RWPE2 (cell line): ENCODE measurements at regions not wholly inside any gene's neighbourhood (a gene's known extent, or its start where the extent isn't known, plus 50 kb on each side); places are given as distances from the start of the nearest gene placed in this dataset.

Experiments
- ATAC-seq: fragments of 200-7000 bp; cut with Tn5 transposase; 3 replicates; pipeline ENCODE4 v1.9.1; 2021; ENCODE audit warnings: low read depth
- DNase-seq: peaks from one replicate; pipeline ENCODE4 v3.0.0-alpha.2; 2020; ENCODE audit warnings: low spot score
- H3K27ac ChIP-seq: fragments of 450-650 bp; 2 replicates; pipeline ENCODE4 v1.5.1; 2017; ENCODE audit warnings: mild to moderate bottlenecking; ENCODE audit not compliant: poor library complexity, severe bottlenecking
- H3K27me3 ChIP-seq: fragments of 250-450 bp; sonication (Bioruptor Pico); 2 replicates; pipeline ENCODE4 v1.5.1; 2021; ENCODE audit warnings: mild to moderate bottlenecking, moderate library complexity; ENCODE audit not compliant: insufficient read depth, poor library complexity, severe bottlenecking
- H3K36me3 ChIP-seq: fragments of 250-450 bp; sonication (Bioruptor Pico); 2 replicates; pipeline ENCODE4 v1.5.1; 2020; ENCODE audit warnings: low read depth, mild to moderate bottlenecking, moderate library complexity
- H3K4me1 ChIP-seq: fragments of 250-450 bp; sonication (Bioruptor Pico); 2 replicates; pipeline ENCODE4 v1.5.1; 2021; ENCODE audit warnings: mild to moderate bottlenecking, moderate library complexity; ENCODE audit not compliant: insufficient read depth, poor library complexity, severe bottlenecking
- H3K4me3 ChIP-seq: fragments of 250-450 bp; sonication (Bioruptor Pico); 2 replicates; pipeline ENCODE4 v1.5.1; 2021; ENCODE audit warnings: mild to moderate bottlenecking, moderate library complexity; ENCODE audit not compliant: severe bottlenecking
- H3K9me3 ChIP-seq: fragments of 250-450 bp; sonication (Bioruptor Pico); 2 replicates; pipeline ENCODE4 v1.5.1; 2021; ENCODE audit warnings: mild to moderate bottlenecking, moderate library complexity; ENCODE audit not compliant: severe bottlenecking
- TF ChIP-seq, protein P1 (sequence below): fragments of 450-650 bp; IDR thresholded peaks from one replicate; pipeline ENCODE4 v1.5.1; 2017; ENCODE audit warnings: mild to moderate bottlenecking, moderate library complexity; ENCODE audit not compliant: poor library complexity, severe bottlenecking

DNA sequence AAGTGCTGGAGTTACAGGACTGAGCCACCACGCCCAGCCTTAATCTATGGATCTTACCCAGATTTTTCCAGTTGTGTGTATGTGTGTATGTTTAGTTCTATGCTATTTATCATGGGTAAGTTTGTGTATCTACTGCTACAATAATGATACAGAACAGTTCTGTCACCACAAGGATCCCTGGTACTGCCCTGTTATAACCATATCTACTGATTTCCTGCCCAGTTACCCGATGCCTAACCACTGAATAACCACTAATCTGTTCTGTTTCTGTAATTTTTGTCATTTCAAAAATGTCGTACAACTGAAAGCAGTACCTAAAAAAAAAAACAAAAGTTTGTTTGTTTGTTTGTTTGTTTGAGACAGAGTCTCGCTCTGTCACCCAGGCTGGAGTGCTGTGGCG is 123.7 kb upstream of the RAP2B start:
- Histone ChIP-seq H3K27me3 (no peaks in the 10 kb centered on the region), H3K4me1 (peaks cover 11% of the 10 kb centered on the region), H3K27ac (no peak overlapping the region), H3K9me3 (no peaks in the 10 kb centered on the region), H3K36me3 (no peaks in the 10 kb centered on the region), H3K4me3 (no peak overlapping the region)
- TF ChIP-seq, protein P1, sequence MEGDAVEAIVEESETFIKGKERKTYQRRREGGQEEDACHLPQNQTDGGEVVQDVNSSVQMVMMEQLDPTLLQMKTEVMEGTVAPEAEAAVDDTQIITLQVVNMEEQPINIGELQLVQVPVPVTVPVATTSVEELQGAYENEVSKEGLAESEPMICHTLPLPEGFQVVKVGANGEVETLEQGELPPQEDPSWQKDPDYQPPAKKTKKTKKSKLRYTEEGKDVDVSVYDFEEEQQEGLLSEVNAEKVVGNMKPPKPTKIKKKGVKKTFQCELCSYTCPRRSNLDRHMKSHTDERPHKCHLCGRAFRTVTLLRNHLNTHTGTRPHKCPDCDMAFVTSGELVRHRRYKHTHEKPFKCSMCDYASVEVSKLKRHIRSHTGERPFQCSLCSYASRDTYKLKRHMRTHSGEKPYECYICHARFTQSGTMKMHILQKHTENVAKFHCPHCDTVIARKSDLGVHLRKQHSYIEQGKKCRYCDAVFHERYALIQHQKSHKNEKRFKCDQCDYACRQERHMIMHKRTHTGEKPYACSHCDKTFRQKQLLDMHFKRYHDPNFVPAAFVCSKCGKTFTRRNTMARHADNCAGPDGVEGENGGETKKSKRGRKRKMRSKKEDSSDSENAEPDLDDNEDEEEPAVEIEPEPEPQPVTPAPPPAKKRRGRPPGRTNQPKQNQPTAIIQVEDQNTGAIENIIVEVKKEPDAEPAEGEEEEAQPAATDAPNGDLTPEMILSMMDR = no peak
- no peak for ATAC-seq
- DNase-seq = no peak

DNA sequence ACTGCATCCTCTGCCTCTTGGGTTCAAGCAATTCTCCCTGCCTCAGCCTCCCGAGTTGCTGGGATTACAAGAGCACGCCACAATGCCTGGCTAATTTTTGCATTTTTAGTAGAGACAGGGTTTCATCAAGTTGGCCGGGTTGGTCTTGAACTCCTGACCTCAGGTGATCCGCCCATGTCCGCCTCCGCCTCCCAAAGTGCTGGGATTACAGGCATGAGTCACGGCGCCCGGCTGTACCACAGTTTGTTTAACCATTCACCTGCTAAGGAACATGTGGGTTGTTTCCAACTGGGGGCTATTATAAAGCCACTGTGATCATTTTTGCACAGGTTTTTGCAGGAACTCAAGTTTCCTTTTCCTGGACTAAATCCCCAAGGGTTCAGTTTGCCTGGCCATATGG is 123.2 kb upstream of the RAP2B start:
- no peak overlapping the region for H3K27ac ChIP-seq
- TF ChIP-seq, protein P1 = no peak
- peaks cover 16% of the 10 kb centered on the region for H3K4me1 ChIP-seq
- H3K36me3 ChIP-seq = no peaks in the 10 kb centered on the region
- no peak for ATAC-seq
- H3K4me3 ChIP-seq = no peak overlapping the region
- DNase-seq = peak; percentile 66
- no peaks in the 10 kb centered on the region for H3K9me3 ChIP-seq
- H3K27me3 ChIP-seq = no peaks in the 10 kb centered on the region

DNA sequence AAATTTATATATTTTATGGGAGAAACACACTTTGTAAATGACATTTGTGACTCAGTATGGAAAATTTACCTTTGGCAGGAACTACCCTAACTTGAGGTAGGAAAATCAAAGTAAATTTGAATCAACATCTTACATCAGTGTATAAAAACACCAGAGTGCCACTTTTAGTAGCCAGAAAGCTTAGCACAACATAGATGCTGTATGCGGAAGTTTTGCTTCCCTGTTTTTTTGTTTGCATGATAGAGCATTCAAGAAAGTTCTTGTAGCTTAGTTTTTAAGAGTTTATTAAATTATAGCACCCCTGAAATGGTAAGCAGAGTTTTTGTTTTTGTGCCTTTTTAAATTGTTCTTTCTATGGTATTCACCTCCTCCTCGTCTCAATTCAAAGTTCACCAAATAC is 120.8 kb upstream of the RAP2B start:
- TF ChIP-seq, protein P1 = no peak
- Histone ChIP-seq H3K9me3 (no peaks in the 10 kb centered on the region), H3K4me3 (no peak overlapping the region), H3K36me3 (no peaks in the 10 kb centered on the region), H3K4me1 (peaks cover 27% of the 10 kb centered on the region), H3K27ac (no peak overlapping the region), H3K27me3 (no peaks in the 10 kb centered on the region)
- DNase-seq = no peak
- no peak for ATAC-seq

DNA sequence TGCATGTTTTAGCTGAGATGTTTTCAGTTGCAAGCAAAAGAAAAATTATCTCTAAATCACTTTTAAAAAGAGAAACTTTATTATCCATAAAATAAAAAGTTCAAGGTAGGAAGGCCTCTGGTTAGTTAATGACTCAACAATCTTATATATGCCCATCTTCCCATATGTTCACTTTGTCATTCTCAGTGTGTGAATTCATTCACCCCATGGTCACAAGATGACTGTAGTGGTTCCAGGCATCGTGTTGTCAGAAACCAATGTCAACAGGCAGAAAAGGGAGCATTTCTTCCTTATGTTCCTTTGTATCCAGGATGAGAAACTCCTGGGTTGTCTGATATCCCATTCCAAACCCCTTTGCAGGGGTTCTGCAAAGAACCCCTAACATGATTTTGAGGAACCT is 119.9 kb upstream of the RAP2B start:
- Histone ChIP-seq H3K36me3 (no peaks in the 10 kb centered on the region), H3K27me3 (no peaks in the 10 kb centered on the region), H3K9me3 (no peaks in the 10 kb centered on the region), H3K27ac (peak overlapping the region; percentile 89), H3K4me1 (peaks cover 27% of the 10 kb centered on the region), H3K4me3 (no peak overlapping the region)
- no peak for DNase-seq
- ATAC-seq = no peak
- TF ChIP-seq, protein P1 = no peak

DNA sequence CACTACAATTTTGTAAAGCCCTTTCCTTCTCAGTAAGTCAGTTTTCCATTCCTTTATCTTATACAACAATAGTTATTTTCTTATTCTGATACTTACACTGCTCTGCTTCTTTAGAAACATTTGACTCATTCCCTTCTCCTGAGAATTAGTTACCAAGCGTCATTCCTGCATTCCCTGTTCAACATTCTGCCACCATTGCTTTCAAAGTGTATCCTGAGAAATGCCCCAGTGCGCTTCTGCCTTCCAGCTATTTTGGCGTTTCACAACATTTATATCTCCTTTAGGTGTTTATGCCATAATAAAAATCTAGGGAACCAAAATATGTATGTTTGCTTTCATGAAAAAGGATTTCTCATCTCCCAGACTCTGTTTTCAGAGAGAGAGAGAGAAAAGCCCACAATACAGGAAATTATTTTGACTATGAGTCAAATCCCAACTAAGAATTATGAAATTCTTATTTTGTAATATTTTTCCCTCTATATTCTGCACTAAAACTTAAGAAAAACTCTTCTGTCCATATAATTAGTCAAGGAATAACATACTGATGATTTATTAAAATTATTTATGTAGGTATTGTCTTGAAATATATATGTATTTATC is 118.2 kb upstream of the RAP2B start:
- ATAC-seq (peak; percentile 85), DNase-seq (no peak)
- Histone ChIP-seq H3K4me3 (no peak overlapping the region), H3K9me3 (no peaks in the 10 kb centered on the region), H3K36me3 (no peaks in the 10 kb centered on the region), H3K27ac (peak overlapping the region; percentile 89), H3K4me1 (peaks cover 27% of the 10 kb centered on the region), H3K27me3 (no peaks in the 10 kb centered on the region)
- TF ChIP-seq, protein P1 = no peak
